Upper lobe of left lung (tissue), 6 donors: ENCODE measurements at regions not wholly inside any gene's neighbourhood (a gene's known extent, or its start where the extent isn't known, plus 50 kb on each side); places are given as distances from the start of the nearest gene placed in this dataset.

Experiments used
- ATAC-seq, 2 donors: fragments of 200-7000 bp; cut with Tn5 transposase; one replicate each; pipeline ENCODE4 v1.9.1; 2022; ENCODE audit warnings: mild to moderate bottlenecking in 2 of 2, moderate library complexity in 2 of 2; ENCODE audit not compliant: low FRiP score in 2 of 2
- DNase-seq, 2 donors: peaks; one replicate each; pipeline ENCODE4 v3.0.0-alpha.2; 2019 to 2020
- H3K27ac ChIP-seq, 4 donors: fragments of 200-600 bp; sonication (generic); one replicate each; pipeline ENCODE4 v1.5.1; 2016 to 2019
- H3K27me3 ChIP-seq, 4 donors: fragments of 200-600 bp; sonication (generic); one replicate each; pipeline ENCODE4 v1.5.1; 2017 to 2019
- H3K36me3 ChIP-seq, 4 donors: fragments of 200-600 bp; sonication (generic); one replicate each; pipeline ENCODE4 v1.5.1; 2016 to 2019
- H3K4me1 ChIP-seq, 4 donors: fragments of 200-600 bp; sonication (generic); one replicate each; pipeline ENCODE4 v1.5.1; 2018 to 2019
- H3K4me3 ChIP-seq, 4 donors: fragments of 200-600 bp; sonication (generic); one replicate each; pipeline ENCODE4 v1.5.1; 2017 to 2019; ENCODE audit warnings: mild to moderate bottlenecking in 2 of 4, moderate library complexity in 1 of 4
- H3K9me3 ChIP-seq, 4 donors: fragments of 200-600 bp; sonication (generic); one replicate each; pipeline ENCODE4 v1.5.1; 2018 to 2019
- CTCF ChIP-seq, 6 experiments: fragments of 450-650 bp in 4 of 6; fragments of 200-600 bp in 2 of 6; sonication (generic) in 2 of 6; IDR thresholded peaks; one replicate each; pipeline ENCODE4 v1.5.1; 2016 to 2019; ENCODE audit warnings: antibody characterized with exemption in 6 of 6
- EP300 ChIP-seq, 4 donors: sonication (generic); formaldehyde crosslinking; IDR thresholded peaks; one replicate each; pipeline ENCODE4 v1.5.1; 2017; ENCODE audit warnings: antibody characterized with exemption in 4 of 4, control low read depth in 2 of 4
- POLR2A ChIP-seq, 4 donors: fragments of 450-650 bp; IDR thresholded peaks; one replicate each; pipeline ENCODE4 v1.5.1; 2016 to 2017; ENCODE audit warnings: antibody characterized with exemption in 4 of 4, mild to moderate bottlenecking in 2 of 4
- POLR2AphosphoS5 ChIP-seq, 2 donors: sonication (generic); formaldehyde crosslinking; IDR thresholded peaks; one replicate each; pipeline ENCODE4 v1.5.1; 2017; ENCODE audit warnings: antibody characterized with exemption in 2 of 2
- WGBS, 2 donors: methylation state at CpG; one replicate each; pipeline ENCODE4 v1.1.5; 2017 to 2018; 5-methylcytosine and 5-hydroxymethylcytosine counted together
- donor health status: DM: no; HTN: no; CAD: no; lungs with moderate emphysema.
- donor health status: DM: no; HTN: yes; CAD: no; lungs with severe emphysema.

GRCh38 chr6:117761610-117762009 lies 86.3 kb downstream of the NUS1 start:
- Histone ChIP-seq H3K4me1 (no peaks in the 10 kb centered on the region), H3K36me3 (no peaks in the 10 kb centered on the region), H3K4me3 (no peak overlapping the region), H3K27ac (no peak overlapping the region), H3K9me3 (peaks cover 0 to 31% (median 13%) of the 10 kb centered on the region in 4 donors), H3K27me3 (no peaks in the 10 kb centered on the region)
- ATAC-seq (no peak), DNase-seq (no peak)
- 73 to 74% methylated on average over 2 of the region's 2 CpGs for whole genome bisulfite sequencing, 2 donors
- TF ChIP-seq POLR2AphosphoS5 (IDR thresholded peaks at IDR 0.05) (no peak), EP300 (IDR thresholded peaks at IDR 0.05) (no peak), POLR2A (IDR thresholded peaks at IDR 0.05) (no peak), CTCF (IDR thresholded peaks at IDR 0.05) (no peak)

- no peaks in the 10 kb centered on the region for H3K9me3 ChIP-seq
- no peaks in the 10 kb centered on the region for H3K27me3 ChIP-seq
- peak in 1 of 2 donors; percentile 34 for ATAC-seq
- H3K27ac ChIP-seq, result no peak overlapping the region
- no peaks in the 10 kb centered on the region for H3K4me1 ChIP-seq
- no peak overlapping the region for H3K4me3 ChIP-seq
- peak in 1 of 2 donors; percentile 21 for DNase-seq
- no peak for TF ChIP-seq POLR2A (IDR thresholded peaks at IDR 0.05)
- no peak for TF ChIP-seq POLR2AphosphoS5 (IDR thresholded peaks at IDR 0.05)
- no peak for TF ChIP-seq CTCF (IDR thresholded peaks at IDR 0.05)
- TF ChIP-seq EP300 (IDR thresholded peaks at IDR 0.05), result no peak
- no peaks in the 10 kb centered on the region for H3K36me3 ChIP-seq
- WGBS, 2 donors, result 50 to 63% methylated on average over 2 of the region's 2 CpGs
These were observed 96.1 kb downstream of the NUS1 start for GRCh38 chr6:117771403-117771802.

GRCh38 chr6:117776441-117776840 lies 101.2 kb downstream of the NUS1 start:
- no peaks in the 10 kb centered on the region for H3K9me3 ChIP-seq
- no peak for DNase-seq

GRCh38 chr6:117781550-117781949 lies 106.3 kb downstream of the NUS1 start:
- Histone ChIP-seq H3K27ac (no peak overlapping the region), H3K27me3 (no peaks in the 10 kb centered on the region), H3K9me3 (no peaks in the 10 kb centered on the region), H3K4me1 (no peaks in the 10 kb centered on the region), H3K4me3 (no peak overlapping the region), H3K36me3 (no peaks in the 10 kb centered on the region)
- DNase-seq (no peak), ATAC-seq (no peak)
- 78 to 83% methylated on average over 3 of the region's 3 CpGs for WGBS, 2 donors
- TF ChIP-seq CTCF (IDR thresholded peaks at IDR 0.05), result no peak
- no peak for TF ChIP-seq POLR2A (IDR thresholded peaks at IDR 0.05)
- no peak for TF ChIP-seq POLR2AphosphoS5 (IDR thresholded peaks at IDR 0.05)
- TF ChIP-seq EP300 (IDR thresholded peaks at IDR 0.05), result no peak

More at GRCh38 chr6:117776441-117776840, 101.2 kb downstream of the NUS1 start:
- Histone ChIP-seq H3K27me3 (no peaks in the 10 kb centered on the region), H3K4me1 (no peaks in the 10 kb centered on the region), H3K4me3 (no peak overlapping the region), H3K27ac (no peak overlapping the region), H3K36me3 (no peaks in the 10 kb centered on the region)
- peak in 1 of 6 experiments; percentile 4 for TF ChIP-seq CTCF (IDR thresholded peaks at IDR 0.05)
- no peak for TF ChIP-seq POLR2A (IDR thresholded peaks at IDR 0.05)
- 55 to 56% methylated on average over 3 of the region's 3 CpGs for WGBS, 2 donors
- no peak for ATAC-seq

- Histone ChIP-seq H3K27ac (no peak overlapping the region), H3K4me3 (no peak overlapping the region), H3K36me3 (no peaks in the 10 kb centered on the region), H3K9me3 (no peaks in the 10 kb centered on the region), H3K4me1 (no peaks in the 10 kb centered on the region), H3K27me3 (no peaks in the 10 kb centered on the region)
- no peak for TF ChIP-seq CTCF (IDR thresholded peaks at IDR 0.05)
- no peak for TF ChIP-seq POLR2A (IDR thresholded peaks at IDR 0.05)
- no peak for TF ChIP-seq POLR2AphosphoS5 (IDR thresholded peaks at IDR 0.05)
- TF ChIP-seq EP300 (IDR thresholded peaks at IDR 0.05), result no peak
- no peak for ATAC-seq
- WGBS, 2 donors, result 70 to 75% methylated on average over 5 of the region's 5 CpGs
- no peak for DNase-seq
These were observed 108.0 kb downstream of the NUS1 start for GRCh38 chr6:117783279-117783678.
